Kidney (tissue), 13 donors: ENCODE measurements at regions not wholly inside any gene's neighbourhood (a gene's known extent, or its start where the extent isn't known, plus 50 kb on each side); places are given as distances from the start of the nearest gene placed in this dataset.

Source experiments
- DNase-seq, 5 donors: peaks; one replicate each; pipeline ENCODE4 v3.0.0-alpha.2; 2013 to 2020
- FAIRE-seq: peaks from 2 replicates; lab custom pipeline; 2012; peaks lifted over from hg19 to GRCh38; lab: Jason Lieb, UNC
- H3K27ac ChIP-seq, 2 donors: one replicate each; pipeline ENCODE4 v1.7.0; 2013; ENCODE audit warnings: low read depth in 2 of 2, low read length in 2 of 2, inconsistent platforms in 1 of 2
- H3K27me3 ChIP-seq: one replicate; pipeline ENCODE4 v1.7.1; 2013; ENCODE audit warnings: low read length, inconsistent platforms; ENCODE audit not compliant: control insufficient read depth, insufficient read depth
- H3K36me3 ChIP-seq, 3 donors: one replicate each; pipeline versions ENCODE4 v1.7.0 to v1.7.1; 2013; ENCODE audit warnings: low read length in 3 of 3, control low read depth in 1 of 3, inconsistent platforms in 1 of 3; ENCODE audit not compliant: insufficient read depth in 3 of 3, control insufficient read depth in 2 of 3
- H3K4me1 ChIP-seq, 3 donors: one replicate each; pipeline versions ENCODE4 v1.7.0 to v1.7.1; 2013; ENCODE audit warnings: low read length in 3 of 3, inconsistent platforms in 1 of 3, low read depth in 1 of 3; ENCODE audit not compliant: control insufficient read depth in 2 of 3, insufficient read depth in 2 of 3
- H3K4me3 ChIP-seq, 3 donors: one replicate each; pipeline versions ENCODE4 v1.7.0 to v1.8.1; 2013; ENCODE audit warnings: low read length in 3 of 3, control low read depth in 1 of 3, inconsistent platforms in 1 of 3
- H3K9ac ChIP-seq, 3 donors: one replicate each; pipeline versions ENCODE4 v1.7.0 to v1.7.1; 2013; ENCODE audit warnings: low read length in 3 of 3, control low read depth in 1 of 3, inconsistent platforms in 1 of 3
- H3K9me3 ChIP-seq, 3 donors: one replicate each; pipeline versions ENCODE4 v1.7.0 to v1.7.1; 2013; ENCODE audit warnings: low read length in 3 of 3, control low read depth in 1 of 3, inconsistent platforms in 1 of 3; ENCODE audit not compliant: control insufficient read depth in 2 of 3, insufficient read depth in 1 of 3
- intact Hi-C: fragments of 100-400 bp; cut with DNase I; formaldehyde crosslinking; loops from one replicate; pipeline ENCODE4 v1.11.1; 2022
- TF ChIP-seq, protein P1 (sequence below): IDR thresholded peaks from 3 replicates; pipeline ENCODE4 v1.5.1; 2012; ENCODE audit warnings: mild to moderate bottlenecking, moderate library complexity, borderline replicate concordance; ENCODE audit not compliant: insufficient read depth; ENCODE audit errors: extremely low read depth
- donor health status: control.
- donor health status: control.
- donor health status: control.
- donor health status: control.
- donor health status: control.
- donor health status: DM: yes; HTN: yes; CAD: no.
- donor health status: Normal renal cell carcinoma (clear cell type).

DNA sequence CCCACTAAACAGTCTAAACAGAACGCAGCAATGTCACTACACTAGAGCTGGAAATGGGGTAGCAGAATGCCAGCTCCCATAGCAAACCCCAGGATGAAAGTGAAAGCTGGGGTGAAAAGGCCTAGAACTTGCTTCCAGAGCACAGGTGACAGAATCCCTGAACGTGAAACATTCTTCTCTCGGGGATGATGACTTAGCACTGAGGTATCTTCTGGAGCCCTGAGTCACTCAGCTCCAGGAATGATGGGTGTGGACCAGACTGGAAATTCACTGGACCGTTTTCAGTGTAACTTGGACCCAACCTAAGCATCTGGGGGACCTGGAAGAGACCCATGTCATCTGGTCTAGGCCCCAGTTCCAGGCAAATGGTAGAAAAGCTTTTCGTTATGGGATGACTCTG is 108.9 kb downstream of the CDC7 start:
- Histone ChIP-seq H3K4me3 (no peak overlapping the region), H3K9ac (no peak overlapping the region), H3K9me3 (no peaks in the 10 kb centered on the region), H3K27ac (no peak overlapping the region), H3K4me1 (no peaks in the 10 kb centered on the region), H3K27me3 (no peaks in the 10 kb centered on the region), H3K36me3 (no peaks in the 10 kb centered on the region)
- TF ChIP-seq, protein P1, sequence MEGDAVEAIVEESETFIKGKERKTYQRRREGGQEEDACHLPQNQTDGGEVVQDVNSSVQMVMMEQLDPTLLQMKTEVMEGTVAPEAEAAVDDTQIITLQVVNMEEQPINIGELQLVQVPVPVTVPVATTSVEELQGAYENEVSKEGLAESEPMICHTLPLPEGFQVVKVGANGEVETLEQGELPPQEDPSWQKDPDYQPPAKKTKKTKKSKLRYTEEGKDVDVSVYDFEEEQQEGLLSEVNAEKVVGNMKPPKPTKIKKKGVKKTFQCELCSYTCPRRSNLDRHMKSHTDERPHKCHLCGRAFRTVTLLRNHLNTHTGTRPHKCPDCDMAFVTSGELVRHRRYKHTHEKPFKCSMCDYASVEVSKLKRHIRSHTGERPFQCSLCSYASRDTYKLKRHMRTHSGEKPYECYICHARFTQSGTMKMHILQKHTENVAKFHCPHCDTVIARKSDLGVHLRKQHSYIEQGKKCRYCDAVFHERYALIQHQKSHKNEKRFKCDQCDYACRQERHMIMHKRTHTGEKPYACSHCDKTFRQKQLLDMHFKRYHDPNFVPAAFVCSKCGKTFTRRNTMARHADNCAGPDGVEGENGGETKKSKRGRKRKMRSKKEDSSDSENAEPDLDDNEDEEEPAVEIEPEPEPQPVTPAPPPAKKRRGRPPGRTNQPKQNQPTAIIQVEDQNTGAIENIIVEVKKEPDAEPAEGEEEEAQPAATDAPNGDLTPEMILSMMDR = no peak
- FAIRE-seq (no peak), DNase-seq (no peak)
- intact Hi-C loops = no loop called here

DNA sequence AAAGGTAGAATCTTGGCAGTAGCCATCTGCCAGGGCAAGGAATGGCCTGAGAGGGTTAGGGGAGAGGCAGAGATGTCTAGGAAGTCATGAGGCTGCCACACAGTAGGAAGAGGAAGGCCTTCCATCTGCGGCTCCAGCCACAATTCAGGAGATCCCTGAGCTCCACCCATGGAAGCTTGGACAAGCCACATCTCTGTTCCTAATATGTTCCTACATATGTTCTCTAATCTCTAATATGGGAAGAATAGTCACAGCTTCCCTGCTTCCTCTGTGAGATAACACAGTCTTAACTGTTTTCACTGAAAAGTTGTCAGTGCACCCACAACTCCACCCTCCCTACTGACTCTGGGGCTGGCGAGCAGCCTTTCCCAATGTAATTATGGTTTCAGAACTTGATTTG is 109.5 kb downstream of the CDC7 start:
- intact Hi-C loops = no loop called here
- DNase-seq (no peak), FAIRE-seq (no peak)
- H3K9me3 ChIP-seq = no peaks in the 10 kb centered on the region
- H3K4me1 ChIP-seq = no peaks in the 10 kb centered on the region
- H3K36me3 ChIP-seq = no peaks in the 10 kb centered on the region
- H3K27ac ChIP-seq = no peak overlapping the region
- TF ChIP-seq, protein P1 = no peak
- H3K4me3 ChIP-seq = no peak overlapping the region
- H3K27me3 ChIP-seq = no peaks in the 10 kb centered on the region
- no peak overlapping the region for H3K9ac ChIP-seq

DNA sequence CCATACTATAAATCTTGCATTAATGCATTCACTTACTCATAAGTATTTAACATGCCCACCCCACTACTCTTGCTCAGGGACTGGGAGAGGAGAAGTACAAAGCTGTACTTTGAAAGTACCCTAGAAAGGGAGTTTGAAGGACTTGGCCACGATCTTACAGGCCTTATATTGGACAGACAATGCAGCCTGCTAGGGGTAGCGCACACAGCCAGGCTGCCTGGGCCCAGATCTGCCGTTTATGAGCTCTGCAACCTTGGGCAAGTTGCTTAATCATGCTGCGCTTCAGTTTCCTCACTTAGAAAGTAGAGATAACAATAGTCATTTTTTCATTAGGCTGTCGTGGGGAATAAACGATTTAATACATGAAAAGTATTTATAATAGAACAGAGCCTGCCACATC is 110.1 kb downstream of the CDC7 start:
- intact Hi-C loops = no loop called here
- Histone ChIP-seq H3K9ac (no peak overlapping the region), H3K27ac (no peak overlapping the region), H3K4me1 (no peaks in the 10 kb centered on the region), H3K9me3 (no peaks in the 10 kb centered on the region), H3K4me3 (no peak overlapping the region), H3K36me3 (no peaks in the 10 kb centered on the region), H3K27me3 (no peaks in the 10 kb centered on the region)
- no peak for FAIRE-seq
- DNase-seq = no peak
- TF ChIP-seq, protein P1 = no peak

DNA sequence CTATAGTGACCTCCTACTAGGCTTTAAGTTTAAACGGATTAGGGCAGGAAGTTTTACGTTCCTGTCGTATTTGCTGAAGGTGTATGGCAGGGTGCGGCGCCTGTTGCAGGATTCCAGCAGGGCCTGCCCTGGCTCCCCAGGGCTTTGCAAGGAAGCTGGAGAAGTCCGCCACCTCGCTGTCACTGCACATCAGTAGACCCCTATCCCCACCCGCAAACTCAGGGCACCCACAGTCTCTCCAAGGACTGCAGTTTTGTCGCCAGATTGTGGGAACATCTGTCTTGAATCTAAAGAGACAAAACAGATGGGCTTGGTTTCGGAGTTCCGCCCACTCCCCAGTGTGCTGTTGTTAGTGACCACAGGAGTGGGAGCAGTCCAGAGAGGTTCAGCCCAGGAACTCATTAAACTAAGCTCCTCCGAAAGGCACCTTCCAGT is 110.8 kb downstream of the CDC7 start:
- intact Hi-C loops = no loop called here
- DNase-seq = peak in 2 of 5 donors; percentile 15 to 31
- TF ChIP-seq, protein P1 = no peak

More for the DNA sequence above, 110.8 kb downstream of the CDC7 start:
- no peak overlapping the region for H3K27ac ChIP-seq
- H3K36me3 ChIP-seq = no peaks in the 10 kb centered on the region
- FAIRE-seq = no peak
- H3K4me1 ChIP-seq = no peaks in the 10 kb centered on the region
- H3K4me3 ChIP-seq = no peak overlapping the region
- H3K9me3 ChIP-seq = no peaks in the 10 kb centered on the region
- no peak overlapping the region for H3K9ac ChIP-seq
- no peaks in the 10 kb centered on the region for H3K27me3 ChIP-seq
